OCI-LY7 (cell line): ENCODE measurements at regions not wholly inside any gene's neighbourhood (a gene's known extent, or its start where the extent isn't known, plus 50 kb on each side); places are given as distances from the start of the nearest gene placed in this dataset.
"Not testable (repeated sequence)": the region's sequence is repeated elsewhere in the genome, so short reads cannot be mapped to it uniquely, and the experiment has no call there.

Experiments
- BruUV-seq: library from RNA; stranded (reverse); fragments of 400-500 nt; replicated peaks from 2 replicates; lab custom pipeline; 2021; lab: Mats Ljungman, UMichigan
- CTCF ChIA-PET: fragments of 300-600 bp; sonication (Branson Sonifier 250); formaldehyde crosslinking; loops from one replicate; lab custom pipeline; 2022; ENCODE audit warnings: antibody characterized with exemption; ENCODE audit not compliant: unreplicated experiment; lab: Charles Lee
- POLR2A ChIA-PET: fragments of 300-600 bp; sonication (Branson Sonifier 250); formaldehyde crosslinking; loops from one replicate; lab custom pipeline; 2022; ENCODE audit warnings: antibody characterized with exemption; lab: Charles Lee
- DNase-seq: peaks from one replicate; pipeline ENCODE4 v3.0.0-alpha.2; 2015; ENCODE audit warnings: low spot score
- H2AFZ ChIP-seq: fragments of 200-600 bp; sonication (generic), shearing (Covaris generic); 2 replicates; pipeline ENCODE4 v1.6.1; 2014; ENCODE audit warnings: mild to moderate bottlenecking, antibody characterized with exemption, low read length, moderate library complexity
- H3K27ac ChIP-seq: fragments of 200-600 bp; sonication (generic); 2 replicates; pipeline ENCODE4 v1.5.1; 2014; ENCODE audit warnings: mixed run types, low read depth, mild to moderate bottlenecking, moderate library complexity, low read length, inconsistent platforms; ENCODE audit not compliant: poor library complexity, severe bottlenecking
- H3K36me3 ChIP-seq: fragments of 200-600 bp; sonication (generic); 2 replicates; pipeline ENCODE4 v1.6.1; 2014; ENCODE audit warnings: mild to moderate bottlenecking, antibody characterized with exemption, low read length, moderate library complexity, mixed read lengths; ENCODE audit not compliant: insufficient read depth
- H3K4me1 ChIP-seq: fragments of 200-600 bp; sonication (generic); 2 replicates; pipeline ENCODE4 v1.5.1; 2014; ENCODE audit warnings: mild to moderate bottlenecking, low read length; ENCODE audit not compliant: insufficient read depth, poor library complexity, severe bottlenecking
- H3K4me2 ChIP-seq: fragments of 200-600 bp; sonication (generic); 2 replicates; pipeline ENCODE4 v1.6.1; 2014; ENCODE audit warnings: mild to moderate bottlenecking, low read length
- H3K4me3 ChIP-seq: fragments of 200-600 bp; sonication (generic); 2 replicates; pipeline ENCODE4 v1.5.1; 2014; ENCODE audit warnings: mild to moderate bottlenecking, low read depth, low read length; ENCODE audit not compliant: poor library complexity, severe bottlenecking
- H3K79me2 ChIP-seq: fragments of 200-600 bp; sonication (generic); 2 replicates; pipeline ENCODE4 v1.6.1; 2016; ENCODE audit warnings: low read depth, mild to moderate bottlenecking, low read length, moderate library complexity, mixed read lengths; ENCODE audit not compliant: insufficient read depth
- H3K9me2 ChIP-seq: fragments of 200-600 bp; sonication (generic); 2 replicates; pipeline ENCODE4 v1.6.1; 2016; ENCODE audit warnings: mild to moderate bottlenecking, low read length, mixed read lengths; ENCODE audit not compliant: insufficient read depth
- H3K9me3 ChIP-seq: fragments of 200-600 bp; sonication (generic); 2 replicates; pipeline ENCODE4 v1.6.1; 2014; ENCODE audit warnings: mild to moderate bottlenecking, mixed run types, low read length, mixed read lengths
- H4K20me1 ChIP-seq: fragments of 200-600 bp; sonication (generic); 2 replicates; pipeline ENCODE4 v1.6.1; 2014; ENCODE audit warnings: mild to moderate bottlenecking, antibody characterized with exemption, low read length, moderate library complexity, mixed read lengths; ENCODE audit not compliant: insufficient read depth
- EZH2phosphoT487 ChIP-seq: fragments of 200-600 bp; sonication (generic); IDR thresholded peaks from 2 replicates; pipeline ENCODE4 v1.6.1; 2018; ENCODE audit warnings: low read depth, borderline replicate concordance, mild to moderate bottlenecking, mixed run types, antibody characterized with exemption, low read length, moderate library complexity, mixed read lengths
- intact Hi-C: fragments of 100-400 bp; cut with micrococcal nuclease; formaldehyde crosslinking; loops from one replicate; pipeline ENCODE4 v1.10.0; 2022; ENCODE audit not compliant: unreplicated experiment
- TF ChIP-seq, protein P1 (sequence below): fragments of 200-600 bp; sonication (generic); conservative IDR thresholded peaks from 2 replicates; pipeline ENCODE4 v1.5.1; 2014; ENCODE audit warnings: mild to moderate bottlenecking, antibody characterized with exemption, low read length, moderate library complexity, mixed read lengths

DNA sequence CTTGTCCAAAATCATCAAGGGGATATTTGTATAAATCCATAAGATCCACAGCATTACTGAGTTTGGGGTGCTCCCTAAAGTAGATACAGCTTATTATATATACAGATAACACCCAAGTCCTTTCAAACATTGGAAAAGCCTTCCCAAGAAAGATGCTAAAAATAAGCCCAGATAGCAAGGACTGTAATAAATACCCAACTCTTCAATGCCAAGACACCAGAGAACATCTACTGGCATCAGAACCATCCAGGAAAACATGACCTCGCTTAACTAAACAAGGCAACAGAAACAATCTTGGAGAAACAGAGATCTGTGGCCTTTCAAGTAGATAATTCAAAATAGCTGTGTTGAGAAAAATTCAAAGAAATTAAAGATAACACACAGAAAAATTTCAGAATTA lies 761.4 kb downstream of the GRIK2 start:
- ChIA-PET POLR2A (interaction anchor here (0.7 kb wide), 1 partner anchor 39 kb away, joined by 3 read pairs; no protein-coding TSS in a partner anchor), CTCF (no interaction called here)
- H3K36me3 ChIP-seq, result no peaks in the 10 kb centered on the region
- intact Hi-C loops, result no loop called here
- no peak overlapping the region for H2AFZ ChIP-seq
- H3K9me2 ChIP-seq, result no peaks in the 10 kb centered on the region
- H3K27ac ChIP-seq, result no peak overlapping the region
- no peaks in the 10 kb centered on the region for H4K20me1 ChIP-seq
- no peak for TF ChIP-seq EZH2phosphoT487
- TF ChIP-seq, protein P1, sequence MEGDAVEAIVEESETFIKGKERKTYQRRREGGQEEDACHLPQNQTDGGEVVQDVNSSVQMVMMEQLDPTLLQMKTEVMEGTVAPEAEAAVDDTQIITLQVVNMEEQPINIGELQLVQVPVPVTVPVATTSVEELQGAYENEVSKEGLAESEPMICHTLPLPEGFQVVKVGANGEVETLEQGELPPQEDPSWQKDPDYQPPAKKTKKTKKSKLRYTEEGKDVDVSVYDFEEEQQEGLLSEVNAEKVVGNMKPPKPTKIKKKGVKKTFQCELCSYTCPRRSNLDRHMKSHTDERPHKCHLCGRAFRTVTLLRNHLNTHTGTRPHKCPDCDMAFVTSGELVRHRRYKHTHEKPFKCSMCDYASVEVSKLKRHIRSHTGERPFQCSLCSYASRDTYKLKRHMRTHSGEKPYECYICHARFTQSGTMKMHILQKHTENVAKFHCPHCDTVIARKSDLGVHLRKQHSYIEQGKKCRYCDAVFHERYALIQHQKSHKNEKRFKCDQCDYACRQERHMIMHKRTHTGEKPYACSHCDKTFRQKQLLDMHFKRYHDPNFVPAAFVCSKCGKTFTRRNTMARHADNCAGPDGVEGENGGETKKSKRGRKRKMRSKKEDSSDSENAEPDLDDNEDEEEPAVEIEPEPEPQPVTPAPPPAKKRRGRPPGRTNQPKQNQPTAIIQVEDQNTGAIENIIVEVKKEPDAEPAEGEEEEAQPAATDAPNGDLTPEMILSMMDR, result no peak
- H3K4me1 ChIP-seq, result no peaks in the 10 kb centered on the region
- DNase-seq, result no peak
- no peaks in the 10 kb centered on the region for H3K79me2 ChIP-seq
- no peak overlapping the region for H3K4me2 ChIP-seq
- no peak overlapping the region for H3K4me3 ChIP-seq
- no peaks in the 10 kb centered on the region for H3K9me3 ChIP-seq
- BruUV-seq, result no TSS peak

DNA sequence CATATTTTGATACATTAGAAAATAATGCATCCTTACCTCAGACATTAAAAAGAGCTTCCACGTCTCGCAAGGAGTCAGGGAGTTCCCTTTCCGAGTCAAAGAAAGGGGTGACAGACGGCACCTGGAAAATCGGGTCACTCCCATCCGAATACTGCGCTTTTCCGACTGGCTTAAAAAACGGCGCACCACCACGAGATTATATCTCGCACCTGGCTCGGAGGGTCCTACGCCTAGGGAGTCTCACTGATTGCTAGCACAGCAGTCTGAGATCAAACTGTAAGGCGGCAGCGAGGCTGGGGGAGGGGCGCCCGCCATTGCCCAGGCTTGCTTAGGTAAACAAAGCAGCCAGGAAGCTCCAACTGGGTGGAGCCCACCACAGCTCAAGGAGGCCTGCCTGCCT lies 776.3 kb downstream of the GRIK2 start:
- H4K20me1 ChIP-seq, H3K4me2 ChIP-seq, BruUV-seq, H3K36me3 ChIP-seq, intact Hi-C loops, H3K79me2 ChIP-seq, H3K9me3 ChIP-seq, H3K9me2 ChIP-seq, DNase-seq, POLR2A ChIA-PET, CTCF ChIA-PET, H3K4me3 ChIP-seq, H3K4me1 ChIP-seq, H3K27ac ChIP-seq, H2AFZ ChIP-seq: not testable (repeated sequence)

DNA sequence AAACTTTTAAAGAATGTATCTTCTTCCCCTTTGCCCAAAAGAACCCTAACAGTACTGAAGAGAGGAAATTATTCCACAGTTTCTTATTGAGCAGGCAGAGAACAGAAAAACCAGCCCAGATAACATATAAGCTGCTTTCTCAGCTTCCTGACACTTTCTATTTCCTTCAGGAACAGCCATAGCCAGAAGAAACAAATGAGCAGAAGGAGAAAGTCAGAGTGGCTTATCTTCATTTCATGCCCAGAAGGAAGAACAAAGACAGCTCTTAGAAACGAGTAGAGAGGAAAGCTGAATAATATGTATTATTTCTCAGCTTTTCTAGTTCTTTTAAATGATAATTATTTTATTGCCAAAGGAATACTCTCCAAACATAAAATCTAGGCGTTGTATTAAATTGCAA lies 793.7 kb downstream of the GRIK2 start:
- TF ChIP-seq, protein P1, result no peak
- no peak for TF ChIP-seq EZH2phosphoT487
- Histone ChIP-seq H3K4me2 (no peak overlapping the region), H4K20me1 (no peaks in the 10 kb centered on the region), H3K4me1 (no peaks in the 10 kb centered on the region), H3K79me2 (no peaks in the 10 kb centered on the region), H2AFZ (no peak overlapping the region), H3K9me3 (no peaks in the 10 kb centered on the region), H3K4me3 (no peak overlapping the region), H3K36me3 (no peaks in the 10 kb centered on the region), H3K9me2 (no peaks in the 10 kb centered on the region), H3K27ac (no peak overlapping the region)
- ChIA-PET POLR2A (interaction anchor here (0.6 kb wide), 2 partner anchors 77 to 489 kb away, joined by 3 read pairs; no protein-coding TSS in a partner anchor), CTCF (no interaction called here)
- no peak for DNase-seq
- BruUV-seq, result no TSS peak
- intact Hi-C loops, result no loop called here
